A549 (cell line): ENCODE measurements at regions not wholly inside any gene's neighbourhood (a gene's known extent, or its start where the extent isn't known, plus 50 kb on each side); places are given as distances from the start of the nearest gene placed in this dataset.

ENCODE experiments used
- ATAC-seq, 2 experiments: fragments of 200-7000 bp in 1 of 2; fragments of >200 bp in 1 of 2; cut with Nextera tagmentation in 1 of 2; cut with Tn5 transposase in 1 of 2; 3 replicates each; pipeline versions ENCODE4 v1.8.0 to v1.9.1; 2018 to 2020; ENCODE audit warnings: mild to moderate bottlenecking in 1 of 2, moderate library complexity in 1 of 2
- CTCF ChIA-PET: fragments of 300-600 bp; sonication (Branson Sonifier 250); formaldehyde crosslinking; extraction: SDS; loops from one replicate; lab custom pipeline; 2021; ENCODE audit warnings: antibody characterized with exemption, inconsistent platforms; lab: Yijun Ruan, JAX
- POLR2A ChIA-PET: fragments of 350-600 bp; formaldehyde crosslinking; extraction: SDS; loops from one replicate; lab custom pipeline; 2021; ENCODE audit warnings: antibody characterized with exemption, inconsistent platforms; lab: Yijun Ruan, JAX
- DNase-seq, 2 experiments: peaks; one replicate each; pipeline versions ENCODE4 v3.0.0 to v3.0.0-alpha.2; 2011 to 2016; ENCODE audit warnings: low read depth in 1 of 2, low spot score in 1 of 2
- FAIRE-seq: peaks from 2 replicates; lab custom pipeline; 2011; peaks lifted over from hg19 to GRCh38; lab: Jason Lieb, UNC
- H3K27ac ChIP-seq, 2 experiments: fragments of >200 bp; sonication (Bioruptor Twin); formaldehyde crosslinking; 3 replicates each; pipeline ENCODE4 v1.5.1; 2016 to 2017
- H3K4me1 ChIP-seq: fragments of >200 bp; sonication (Bioruptor Twin); formaldehyde crosslinking; 3 replicates; pipeline ENCODE4 v1.6.1; 2016
- H3K4me2 ChIP-seq: fragments of >200 bp; sonication (Bioruptor Twin); formaldehyde crosslinking; 3 replicates; pipeline ENCODE4 v1.6.1; 2016
- H3K4me3 ChIP-seq: fragments of >200 bp; sonication (Bioruptor Twin); formaldehyde crosslinking; 3 replicates; pipeline ENCODE4 v1.5.1; 2016
- H3K9me3 ChIP-seq: fragments of >200 bp; sonication (Bioruptor Twin); formaldehyde crosslinking; 3 replicates; pipeline ENCODE4 v1.6.1; 2016
- CBX8 ChIP-seq: fragments of 200-600 bp; sonication (generic); IDR thresholded peaks from 2 replicates; pipeline ENCODE4 v1.6.1; 2016
- CEBPB ChIP-seq, 2 experiments: fragments of >200 bp in 1 of 2; sonication (Bioruptor Twin) in 1 of 2; formaldehyde crosslinking in 1 of 2; IDR thresholded peaks; 2 replicates each; pipeline ENCODE4 v1.6.1; 2012 to 2016
- CHD4 ChIP-seq: fragments of 200-600 bp; sonication (generic); IDR thresholded peaks from 2 replicates; pipeline ENCODE4 v1.6.1; 2016; ENCODE audit warnings: antibody characterized with exemption, mild to moderate bottlenecking, borderline replicate concordance
- EHMT2 ChIP-seq: fragments of 200-600 bp; sonication (generic); IDR thresholded peaks from 2 replicates; pipeline ENCODE4 v1.6.1; 2016; ENCODE audit warnings: antibody characterized with exemption, low read depth, mild to moderate bottlenecking, moderate library complexity
- FOSB ChIP-seq: fragments of 250-450 bp; sonication (Bioruptor Pico); IDR thresholded peaks from 2 replicates; pipeline ENCODE4 v1.5.0; 2020; ENCODE audit warnings: mild to moderate bottlenecking, moderate library complexity
- HDAC2 ChIP-seq: fragments of 200-600 bp; sonication (generic); IDR thresholded peaks from 2 replicates; pipeline ENCODE4 v1.6.1; 2016
- JUN ChIP-seq, 2 experiments: fragments of >200 bp; sonication (Bioruptor Twin); formaldehyde crosslinking; IDR thresholded peaks; 2 replicates in 1 of 2; 3 replicates in 1 of 2; pipeline ENCODE4 v1.6.1; 2016 to 2017
- JUNB ChIP-seq: fragments of >200 bp; sonication (Bioruptor Twin); formaldehyde crosslinking; IDR thresholded peaks from 2 replicates; pipeline ENCODE4 v1.6.1; 2016
- KDM1A ChIP-seq: fragments of 200-600 bp; sonication (generic); IDR thresholded peaks from 2 replicates; pipeline ENCODE4 v1.6.1; 2016; ENCODE audit warnings: low read depth, mild to moderate bottlenecking
- MYC ChIP-seq: IDR thresholded peaks from 2 replicates; pipeline ENCODE4 v1.6.1; 2012; ENCODE audit warnings: mild to moderate bottlenecking, inconsistent platforms, low read length, improper control_type of control experiment, borderline replicate concordance
- PHF8 ChIP-seq: fragments of 200-600 bp; sonication (generic); IDR thresholded peaks from 2 replicates; pipeline ENCODE4 v1.6.1; 2016; ENCODE audit warnings: low read depth, mild to moderate bottlenecking, antibody characterized with exemption, moderate library complexity, borderline replicate concordance
- POLR2A ChIP-seq: IDR thresholded peaks from 2 replicates; pipeline ENCODE4 v1.6.1; 2012; ENCODE audit warnings: mild to moderate bottlenecking, low read length
- POLR2AphosphoS2 ChIP-seq: conservative IDR thresholded peaks from 2 replicates; pipeline ENCODE4 v1.6.1; 2012; ENCODE audit warnings: low read length, improper control_type of control experiment, inconsistent platforms
- RAD21 ChIP-seq, 2 experiments: fragments of >200 bp in 1 of 2; sonication (Bioruptor Twin) in 1 of 2; formaldehyde crosslinking in 1 of 2; IDR thresholded peaks in 1 of 2; conservative IDR thresholded peaks in 1 of 2; 2 replicates in 1 of 2; 3 replicates in 1 of 2; pipeline ENCODE4 v1.6.1; 2012 to 2018; ENCODE audit warnings: inconsistent platforms in 1 of 2
- SREBF2 ChIP-seq: fragments of 450-650 bp; IDR thresholded peaks from 2 replicates; pipeline ENCODE4 v1.6.1; 2014; ENCODE audit warnings: mild to moderate bottlenecking, moderate library complexity
- TP53 ChIP-seq: fragments of 250-450 bp; sonication (Bioruptor Pico); IDR thresholded peaks from 2 replicates; pipeline ENCODE4 v1.5.0; 2021; ENCODE audit warnings: mild to moderate bottlenecking, moderate library complexity
- ZFP36 ChIP-seq: fragments of 450-650 bp; IDR thresholded peaks from 2 replicates; pipeline ENCODE4 v1.6.1; 2014; ENCODE audit warnings: borderline replicate concordance; ENCODE audit not compliant: partially characterized antibody
- ZSCAN20 ChIP-seq: fragments of 250-450 bp; sonication (Bioruptor Pico); IDR thresholded peaks from 2 replicates; pipeline ENCODE4 v1.8.0; 2022; ENCODE audit warnings: mild to moderate bottlenecking, moderate library complexity
- WGBS: methylation state at CpG from one replicate; pipeline ENCODE4 v1.1.6; 2017; ENCODE audit errors: missing lambda C conversion rate; 5-methylcytosine and 5-hydroxymethylcytosine counted together
- TF ChIP-seq, protein P1 (sequence below): fragments of >200 bp; sonication (Bioruptor Twin); formaldehyde crosslinking; IDR thresholded peaks from 3 replicates; pipeline ENCODE4 v1.6.1; 2016
- TF ChIP-seq, protein P2 (sequence below): fragments of 150-350 bp; IDR thresholded peaks from 2 replicates; pipeline ENCODE4 v1.6.1; 2014; ENCODE audit warnings: low read depth, mild to moderate bottlenecking, low read length
- TF ChIP-seq, protein P3 (sequence below): fragments of 450-650 bp; IDR thresholded peaks from 2 replicates; pipeline ENCODE4 v1.6.1; 2014; ENCODE audit warnings: antibody characterized with exemption
- TF ChIP-seq, protein P4 (sequence below): fragments of >200 bp; sonication (Bioruptor Twin); formaldehyde crosslinking; IDR thresholded peaks from 2 replicates; pipeline ENCODE4 v1.6.1; 2016

DNA sequence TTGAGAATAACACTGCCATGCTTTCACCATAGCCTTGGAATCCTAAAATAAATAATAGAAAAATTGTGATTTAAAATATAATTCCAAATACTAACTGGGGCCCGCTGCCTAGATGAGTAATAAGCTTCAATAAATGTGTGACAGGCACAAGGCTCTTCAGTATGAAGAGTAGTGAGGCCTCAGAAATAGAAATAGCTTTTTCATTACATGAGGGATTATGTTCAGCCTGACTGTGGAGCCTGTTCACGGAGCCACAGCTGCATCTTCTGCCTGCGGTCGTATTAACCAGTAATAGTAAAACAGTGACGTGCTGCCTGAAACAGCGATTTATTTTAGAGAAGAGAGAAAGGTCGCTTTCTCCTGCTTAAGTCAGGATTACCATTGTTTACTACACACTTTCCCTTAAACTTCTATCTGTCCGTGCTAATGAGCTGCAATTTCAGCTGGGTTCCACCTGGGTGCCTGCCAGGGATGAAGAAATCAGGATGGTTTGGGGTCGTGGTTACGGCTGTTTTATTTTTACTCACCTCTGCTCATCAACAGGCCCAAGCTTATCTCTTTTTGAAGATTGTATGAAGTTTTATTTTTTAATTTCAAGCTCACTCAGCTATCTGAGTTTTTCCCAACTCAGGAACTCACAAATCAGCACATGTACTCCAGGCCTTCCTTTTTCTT is 284.9 kb upstream of the WWC1 start (continued):
- TF ChIP-seq POLR2AphosphoS2 (no peak), FOSB (no peak), ZFP36 (no peak), EHMT2 (no peak), PHF8 (no peak), CHD4 (no peak)
- TF ChIP-seq, all 56 proteins: peak for 0

DNA sequence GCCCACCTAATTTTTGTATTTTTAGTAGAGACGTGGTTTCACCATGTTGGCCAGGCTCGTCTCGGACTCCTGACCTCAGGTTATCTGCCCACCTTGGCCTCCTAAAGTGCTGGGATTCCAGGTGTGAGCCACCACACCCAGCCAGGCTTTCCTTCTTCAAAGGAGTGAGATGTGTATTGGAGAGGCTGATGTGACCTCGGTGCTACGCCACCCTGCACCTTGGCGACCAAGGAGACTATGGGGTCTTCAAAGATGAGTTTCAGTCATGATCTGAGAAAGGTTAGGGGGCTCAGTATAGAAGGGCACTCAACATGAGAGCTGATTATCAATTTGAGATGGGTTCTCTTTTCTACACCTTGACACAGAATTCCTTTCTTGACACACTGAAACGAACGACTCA is 284.2 kb upstream of the WWC1 start:
- ChIA-PET CTCF (interaction anchor here (0.8 kb wide), 1 partner anchor 9 kb away, joined by 3 read pairs; no protein-coding TSS in a partner anchor), POLR2A (no interaction called here)
- no peak overlapping the region for H3K4me3 ChIP-seq
- FAIRE-seq, result no peak
- H3K27ac ChIP-seq, result no peak overlapping the region
- no peak for ATAC-seq
- H3K9me3 ChIP-seq, result no peaks in the 10 kb centered on the region
- no peak overlapping the region for H3K4me2 ChIP-seq
- no peak for DNase-seq
- 48% methylated on average over 8 of the region's 8 CpGs for WGBS
- no peaks in the 10 kb centered on the region for H3K4me1 ChIP-seq
- no peak for TF ChIP-seq POLR2A
- TF ChIP-seq CEBPB (IDR thresholded peaks at IDR 0.05), result no peak
- no peak for TF ChIP-seq TP53 (CRISPR knock-in tag)
- no peak for TF ChIP-seq KDM1A
- TF ChIP-seq ZSCAN20, result no peak
- TF ChIP-seq, protein P1, sequence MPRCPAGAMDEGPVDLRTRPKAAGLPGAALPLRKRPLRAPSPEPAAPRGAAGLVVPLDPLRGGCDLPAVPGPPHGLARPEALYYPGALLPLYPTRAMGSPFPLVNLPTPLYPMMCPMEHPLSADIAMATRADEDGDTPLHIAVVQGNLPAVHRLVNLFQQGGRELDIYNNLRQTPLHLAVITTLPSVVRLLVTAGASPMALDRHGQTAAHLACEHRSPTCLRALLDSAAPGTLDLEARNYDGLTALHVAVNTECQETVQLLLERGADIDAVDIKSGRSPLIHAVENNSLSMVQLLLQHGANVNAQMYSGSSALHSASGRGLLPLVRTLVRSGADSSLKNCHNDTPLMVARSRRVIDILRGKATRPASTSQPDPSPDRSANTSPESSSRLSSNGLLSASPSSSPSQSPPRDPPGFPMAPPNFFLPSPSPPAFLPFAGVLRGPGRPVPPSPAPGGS, result no peak
- no peak for TF ChIP-seq CBX8
- no peak for TF ChIP-seq JUNB
- TF ChIP-seq, protein P2, sequence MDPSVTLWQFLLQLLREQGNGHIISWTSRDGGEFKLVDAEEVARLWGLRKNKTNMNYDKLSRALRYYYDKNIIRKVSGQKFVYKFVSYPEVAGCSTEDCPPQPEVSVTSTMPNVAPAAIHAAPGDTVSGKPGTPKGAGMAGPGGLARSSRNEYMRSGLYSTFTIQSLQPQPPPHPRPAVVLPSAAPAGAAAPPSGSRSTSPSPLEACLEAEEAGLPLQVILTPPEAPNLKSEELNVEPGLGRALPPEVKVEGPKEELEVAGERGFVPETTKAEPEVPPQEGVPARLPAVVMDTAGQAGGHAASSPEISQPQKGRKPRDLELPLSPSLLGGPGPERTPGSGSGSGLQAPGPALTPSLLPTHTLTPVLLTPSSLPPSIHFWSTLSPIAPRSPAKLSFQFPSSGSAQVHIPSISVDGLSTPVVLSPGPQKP, result no peak
- TF ChIP-seq JUN (IDR thresholded peaks at IDR 0.05), result no peak
- no peak for TF ChIP-seq PHF8
- no peak for TF ChIP-seq CHD4
- TF ChIP-seq RAD21 (conservative IDR thresholded peaks at IDR 0.05 in 1 of 2, IDR thresholded peaks at IDR 0.05 in 1 of 2), result no peak
- no peak for TF ChIP-seq HDAC2
- TF ChIP-seq MYC, result no peak
- TF ChIP-seq, protein P3, sequence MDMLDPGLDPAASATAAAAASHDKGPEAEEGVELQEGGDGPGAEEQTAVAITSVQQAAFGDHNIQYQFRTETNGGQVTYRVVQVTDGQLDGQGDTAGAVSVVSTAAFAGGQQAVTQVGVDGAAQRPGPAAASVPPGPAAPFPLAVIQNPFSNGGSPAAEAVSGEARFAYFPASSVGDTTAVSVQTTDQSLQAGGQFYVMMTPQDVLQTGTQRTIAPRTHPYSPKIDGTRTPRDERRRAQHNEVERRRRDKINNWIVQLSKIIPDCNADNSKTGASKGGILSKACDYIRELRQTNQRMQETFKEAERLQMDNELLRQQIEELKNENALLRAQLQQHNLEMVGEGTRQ, result no peak
- TF ChIP-seq, protein P4, sequence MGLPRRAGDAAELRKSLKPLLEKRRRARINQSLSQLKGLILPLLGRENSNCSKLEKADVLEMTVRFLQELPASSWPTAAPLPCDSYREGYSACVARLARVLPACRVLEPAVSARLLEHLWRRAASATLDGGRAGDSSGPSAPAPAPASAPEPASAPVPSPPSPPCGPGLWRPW, result no peak

DNA sequence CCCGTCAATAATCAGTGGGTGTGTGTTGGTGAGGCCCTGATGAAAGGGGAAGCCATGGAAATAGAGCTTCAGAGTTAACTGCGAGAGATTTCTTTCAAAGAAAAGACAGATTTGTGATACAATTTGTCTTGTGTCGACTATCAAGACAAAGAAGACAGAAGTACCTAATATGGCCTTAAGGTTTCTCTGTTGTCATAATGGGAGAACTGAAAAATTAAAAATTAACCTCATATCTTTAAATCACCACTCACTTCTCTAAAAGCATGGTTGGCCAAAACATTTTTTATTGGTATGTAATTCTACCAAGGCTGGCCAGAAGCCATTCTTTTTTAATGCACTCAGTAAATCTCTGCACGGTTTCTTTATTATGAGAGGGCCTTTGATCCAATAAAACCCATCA is 282.9 kb upstream of the WWC1 start:
- no peak for FAIRE-seq
- ATAC-seq, result no peak
- 19% methylated on average over 4 of the region's 4 CpGs for WGBS
- no peak for TF ChIP-seq ZSCAN20
- TF ChIP-seq CEBPB (IDR thresholded peaks at IDR 0.05), result no peak
- no peak for TF ChIP-seq HDAC2
- no peak for TF ChIP-seq SREBF2
- TF ChIP-seq, protein P4, result no peak
- no peak for DNase-seq
- CTCF ChIA-PET, result no interaction called here
- Histone ChIP-seq H3K27ac (no peak overlapping the region), H3K4me1 (no peaks in the 10 kb centered on the region), H3K4me3 (no peak overlapping the region), H3K4me2 (no peak overlapping the region), H3K9me3 (no peaks in the 10 kb centered on the region)
- POLR2A ChIA-PET, result no interaction called here
